M059J (cell line): ENCODE measurements at regions not wholly inside any gene's neighbourhood (a gene's known extent, or its start where the extent isn't known, plus 50 kb on each side); places are given as distances from the start of the nearest gene placed in this dataset.
"Not testable (repeated sequence)": the region's sequence is repeated elsewhere in the genome, so short reads cannot be mapped to it uniquely, and the experiment has no call there.

ENCODE experiments used
- DNase-seq: peaks from one replicate; pipeline ENCODE4 v3.0.0-alpha.2; 2012; ENCODE audit warnings: low read depth

DNA sequence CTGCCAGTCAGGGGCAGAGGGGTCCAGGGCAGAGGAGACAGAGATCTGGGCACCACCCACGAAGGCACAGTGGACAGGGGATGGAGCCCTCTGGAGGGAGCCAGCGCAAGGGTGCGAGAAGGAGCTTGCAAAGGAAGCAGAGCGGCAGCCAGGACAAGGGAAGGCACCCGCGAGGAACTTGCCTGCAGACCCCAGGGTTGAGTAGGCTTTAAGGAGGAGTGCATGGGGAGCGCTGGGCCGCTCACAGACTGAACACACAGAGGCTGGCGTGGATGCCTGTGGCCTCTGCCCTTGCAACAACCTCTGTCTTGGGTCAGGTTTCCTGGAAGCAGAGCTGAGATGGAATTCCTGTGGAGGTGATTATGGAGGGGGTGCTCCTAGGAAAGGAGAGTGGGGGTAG is 374.4 kb downstream of the CNTNAP3B start:
- not testable (repeated sequence) for DNase-seq

DNA sequence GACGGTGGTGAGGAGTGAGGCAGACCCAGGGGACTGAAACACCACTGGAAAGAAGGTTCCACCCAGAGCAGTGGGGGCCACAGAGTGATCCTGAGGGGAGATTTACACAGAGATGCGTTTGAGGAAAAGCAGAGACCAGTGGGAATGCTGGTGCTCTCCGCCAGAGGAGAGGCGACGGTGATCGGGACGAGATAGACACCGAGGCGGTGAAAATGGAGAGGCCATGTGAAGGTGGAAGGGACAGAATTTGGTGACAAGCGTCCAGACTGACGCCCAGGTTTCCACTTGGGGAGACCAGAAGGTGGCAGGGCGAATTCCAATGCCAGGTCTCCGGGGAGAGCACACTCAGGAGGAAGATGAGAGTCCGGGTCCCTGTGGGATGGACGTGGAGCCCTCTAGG is 374.8 kb downstream of the CNTNAP3B start:
- DNase-seq: not testable (repeated sequence)

DNA sequence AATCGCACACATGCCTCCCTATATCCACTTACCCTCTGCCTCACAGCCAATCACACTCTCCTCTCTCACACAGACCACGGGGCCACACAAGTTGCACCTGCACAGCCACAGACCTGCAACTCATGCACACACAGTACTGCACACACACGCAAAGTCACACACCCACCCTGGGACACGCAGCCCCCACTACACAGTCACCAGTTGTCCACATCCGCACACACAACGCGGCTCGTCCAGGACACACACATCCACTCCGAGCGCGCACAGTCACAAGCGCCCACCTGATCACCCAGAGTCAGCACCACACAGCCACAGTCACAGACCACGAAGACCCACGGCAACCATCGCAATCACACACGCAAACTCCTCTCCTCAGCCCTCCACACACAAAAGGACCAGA is 387.3 kb downstream of the CNTNAP3B start:
- not testable (repeated sequence) for DNase-seq

DNA sequence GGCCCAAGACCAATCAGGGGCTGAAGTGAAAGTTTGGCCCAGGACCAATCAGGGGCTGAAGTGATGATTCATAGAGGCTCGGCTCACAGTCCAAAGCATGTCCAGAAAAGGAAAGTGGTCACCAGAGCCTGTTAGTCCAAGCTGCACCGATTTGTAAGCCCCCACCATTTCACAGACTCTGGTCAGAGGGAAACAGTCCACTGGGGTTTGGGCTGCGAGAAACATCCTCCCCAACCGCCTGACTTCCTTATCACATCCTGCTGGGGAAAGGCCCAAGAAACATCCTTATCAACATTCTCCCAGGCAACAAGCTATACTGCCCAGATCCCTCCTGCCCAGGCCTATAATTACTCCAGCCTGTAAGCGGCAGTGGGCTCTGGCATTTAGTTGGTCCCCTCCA is 388.1 kb downstream of the CNTNAP3B start:
- not testable (repeated sequence) for DNase-seq

DNA sequence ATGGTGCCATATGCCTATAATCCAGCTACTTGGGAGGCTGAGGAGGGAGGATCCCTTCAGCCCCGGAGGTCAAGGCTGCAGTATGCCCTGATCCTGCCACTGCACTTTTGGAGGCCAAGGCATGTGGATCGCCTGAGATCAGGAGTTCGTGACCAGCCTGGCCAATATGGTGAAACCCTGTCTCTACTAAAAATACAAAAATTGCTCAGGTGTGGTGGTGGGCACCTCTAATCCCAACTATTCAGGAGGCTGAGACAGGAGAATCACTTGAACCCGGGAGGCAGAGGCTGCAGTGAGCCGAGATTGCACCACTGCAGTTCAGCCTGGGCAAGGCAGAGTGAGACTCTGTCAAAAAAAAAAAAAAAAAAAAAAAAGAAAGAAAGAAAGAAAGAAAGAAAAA is 390.5 kb downstream of the CNTNAP3B start:
- DNase-seq: not testable (repeated sequence)

DNA sequence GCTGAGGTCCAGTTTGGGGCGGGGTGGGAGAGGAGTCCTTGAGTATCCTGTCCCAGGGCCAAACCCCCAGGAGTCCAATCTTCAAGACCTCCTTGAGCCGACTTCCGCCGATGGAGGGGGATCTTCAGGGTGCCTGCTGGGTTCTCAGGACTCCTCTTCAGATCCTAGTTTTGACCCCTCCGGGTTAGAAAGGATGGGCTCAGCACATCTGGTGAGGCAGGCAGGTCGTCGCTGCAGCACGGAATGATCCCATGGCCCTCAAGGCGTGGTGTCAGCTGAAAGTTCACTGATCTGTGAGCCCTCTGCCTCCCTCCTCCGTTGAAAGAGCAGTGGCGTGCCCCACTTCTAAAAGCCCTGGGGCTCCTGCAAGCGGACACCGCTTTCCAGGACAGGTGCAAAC is 430.0 kb downstream of the CNTNAP3B start:
- not testable (repeated sequence) for DNase-seq

DNA sequence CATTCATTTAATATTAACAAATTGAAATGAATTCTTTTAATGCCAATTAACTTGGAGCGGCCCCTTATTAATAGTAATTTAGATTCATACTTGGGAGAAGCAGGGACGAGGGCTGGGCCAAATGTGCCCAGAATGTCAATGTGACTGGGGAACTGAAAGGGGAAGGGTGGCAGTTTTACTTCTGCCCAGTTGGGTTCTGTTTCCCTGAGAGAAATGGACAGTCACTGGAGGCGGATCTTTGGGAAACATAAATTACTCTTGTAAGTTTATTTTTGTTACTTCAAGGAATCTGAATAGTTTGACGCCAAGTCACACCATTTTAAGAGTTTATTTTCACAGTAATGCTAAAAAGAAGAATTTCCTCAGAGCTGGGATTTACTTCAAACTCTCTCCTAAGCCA is 432.1 kb downstream of the CNTNAP3B start:
- peak; percentile 1 for DNase-seq

DNA sequence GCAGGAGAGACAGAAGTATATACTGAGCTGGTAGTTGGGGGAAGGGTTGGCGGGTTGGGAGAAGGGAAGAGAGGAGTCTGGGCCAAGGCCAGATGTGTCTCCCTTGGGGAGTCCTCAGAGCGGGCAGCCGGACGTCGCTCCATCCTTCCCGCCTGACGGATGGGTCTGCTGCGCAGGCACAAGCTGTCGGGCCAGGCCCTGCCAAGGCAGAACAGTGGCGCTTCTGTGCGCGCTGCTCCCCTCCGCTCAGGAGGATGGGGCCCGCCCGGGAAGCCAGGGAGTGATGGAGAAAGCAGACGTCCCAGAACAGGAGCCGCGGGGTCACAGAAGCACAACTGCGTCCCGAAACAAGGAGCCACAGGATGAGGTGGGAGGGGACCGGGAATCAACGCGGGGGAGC is 449.9 kb downstream of the CNTNAP3B start:
- not testable (repeated sequence) for DNase-seq

DNA sequence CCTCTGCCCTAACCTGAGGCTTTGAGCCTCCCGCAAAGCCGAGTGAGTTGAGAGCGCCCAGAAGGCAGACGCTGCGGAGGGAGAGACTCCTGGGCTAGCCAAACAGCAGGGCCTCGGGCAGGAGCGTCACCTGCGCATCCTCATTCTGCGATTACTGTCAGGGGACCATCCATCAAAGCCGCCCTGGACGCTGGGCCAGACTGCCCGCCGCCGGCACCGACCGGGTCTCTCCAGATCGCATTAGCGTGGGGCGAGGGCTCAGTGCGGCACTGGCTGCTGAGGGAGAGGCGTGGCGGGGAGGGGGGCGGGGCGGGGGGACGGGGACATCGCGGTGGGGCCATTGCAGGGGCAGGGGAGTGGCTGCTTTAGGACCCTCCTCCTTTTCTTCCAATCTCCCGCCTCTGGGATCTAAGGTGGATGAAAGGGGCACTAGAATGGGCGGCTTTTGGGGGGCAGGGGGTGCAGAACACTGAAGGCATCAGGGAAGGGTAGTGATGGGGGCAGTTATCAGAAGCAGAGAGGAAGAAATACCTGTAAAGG is 465.7 kb downstream of the CNTNAP3B start:
- not testable (repeated sequence) for DNase-seq

DNA sequence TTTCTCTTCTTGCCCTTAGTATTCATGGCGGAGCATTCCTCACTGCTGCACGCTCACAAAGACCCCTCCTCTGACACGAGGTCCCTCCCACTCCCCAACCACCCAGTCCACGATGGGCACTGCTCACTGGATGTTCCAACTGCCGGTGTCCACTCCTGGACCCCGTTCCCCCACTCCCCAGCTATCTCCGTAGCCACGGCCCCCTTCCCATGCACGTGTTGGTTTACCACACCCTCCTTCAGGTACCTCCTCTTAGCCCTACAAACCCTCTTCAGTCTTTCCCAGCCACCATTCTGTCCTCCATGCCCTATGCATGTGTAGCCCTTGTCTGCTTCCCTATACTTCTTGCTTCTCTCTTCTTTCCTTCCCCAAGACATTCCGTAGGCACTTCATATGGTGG is 469.6 kb upstream of the ZNG1F start:
- DNase-seq: not testable (repeated sequence)

DNA sequence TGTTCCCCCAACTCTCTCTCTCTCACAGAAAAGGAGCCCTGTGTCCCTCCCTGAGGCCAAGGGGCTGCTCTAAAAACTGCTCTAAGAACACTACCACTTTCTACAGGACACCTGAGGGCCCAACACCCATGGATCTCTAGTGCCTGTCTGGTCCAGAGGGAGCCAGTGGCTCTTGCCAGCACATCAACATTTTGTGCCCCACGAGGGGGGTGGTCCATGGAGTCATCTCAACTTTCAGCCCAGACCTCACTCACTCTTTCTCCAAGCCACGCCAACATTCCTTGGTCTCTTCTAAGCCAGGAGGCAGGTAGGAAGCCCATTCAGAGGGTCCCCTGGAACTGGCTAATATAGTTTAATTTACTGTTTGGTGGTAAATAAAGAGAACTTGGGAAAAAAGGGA is 469.0 kb upstream of the ZNG1F start:
- not testable (repeated sequence) for DNase-seq

DNA sequence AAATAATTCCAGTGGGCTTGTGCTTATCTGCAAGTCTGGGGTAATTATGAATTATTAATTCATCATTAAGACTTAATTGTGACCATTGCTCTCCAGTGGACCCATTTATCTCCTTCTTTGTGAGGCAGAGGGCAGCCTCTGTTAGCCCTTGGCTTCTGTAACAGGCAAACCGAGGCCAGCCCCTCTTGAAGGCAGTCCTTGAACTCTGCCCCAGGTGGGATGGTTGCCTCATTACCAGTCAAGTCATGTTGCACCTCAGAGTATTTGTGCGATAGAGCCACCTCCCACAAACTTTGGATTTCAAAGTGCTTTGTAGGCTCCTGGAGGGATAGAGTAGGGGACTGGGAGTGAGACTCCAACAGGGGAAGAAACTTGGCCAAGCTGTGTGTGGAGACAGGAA is 468.0 kb upstream of the ZNG1F start:
- not testable (repeated sequence) for DNase-seq

DNA sequence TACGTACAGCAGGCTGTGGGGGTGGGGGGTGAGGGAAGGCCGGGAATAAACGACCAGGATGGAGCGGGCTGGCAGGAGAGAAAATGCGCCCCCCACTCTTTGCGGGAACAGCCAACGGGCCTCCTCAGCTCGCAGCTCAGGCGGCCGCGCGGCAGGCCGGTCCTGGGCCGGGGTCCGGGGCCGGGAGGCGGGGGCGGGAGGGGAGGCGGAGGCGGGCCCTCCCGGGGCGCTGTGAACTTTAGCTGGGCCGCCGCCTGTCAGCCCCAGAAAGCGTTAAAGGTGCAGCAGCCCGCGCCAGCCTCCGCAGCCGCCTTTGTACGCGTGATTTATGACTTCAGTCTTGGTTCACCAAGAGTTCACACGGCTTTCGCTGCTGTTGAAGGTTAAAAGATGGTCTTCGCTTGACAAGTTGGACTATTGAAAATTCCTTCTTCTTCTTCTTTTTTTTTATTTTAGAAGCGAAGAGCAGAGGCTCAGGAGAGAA is 466.0 kb upstream of the ZNG1F start:
- not testable (repeated sequence) for DNase-seq

DNA sequence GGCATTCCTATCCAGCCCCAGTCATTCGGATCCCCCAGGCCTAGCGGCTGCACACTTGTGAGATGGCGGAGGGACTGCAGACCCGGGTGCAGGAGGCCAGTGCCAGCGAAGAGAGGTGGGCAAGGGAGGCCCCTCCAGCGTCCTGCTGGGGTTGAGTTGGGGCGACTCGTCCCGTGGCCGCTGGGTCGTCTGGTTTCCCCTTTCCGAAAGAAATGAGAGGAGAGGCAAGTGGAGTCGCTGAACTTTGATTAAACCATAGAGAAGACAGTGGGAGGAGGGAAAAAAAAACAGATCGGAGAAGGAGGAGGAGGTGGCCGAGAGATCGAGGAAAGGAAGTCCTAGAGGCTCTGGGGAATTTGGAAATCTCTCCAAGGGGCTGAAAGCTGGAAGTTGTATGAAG is 465.2 kb upstream of the ZNG1F start:
- not testable (repeated sequence) for DNase-seq

DNA sequence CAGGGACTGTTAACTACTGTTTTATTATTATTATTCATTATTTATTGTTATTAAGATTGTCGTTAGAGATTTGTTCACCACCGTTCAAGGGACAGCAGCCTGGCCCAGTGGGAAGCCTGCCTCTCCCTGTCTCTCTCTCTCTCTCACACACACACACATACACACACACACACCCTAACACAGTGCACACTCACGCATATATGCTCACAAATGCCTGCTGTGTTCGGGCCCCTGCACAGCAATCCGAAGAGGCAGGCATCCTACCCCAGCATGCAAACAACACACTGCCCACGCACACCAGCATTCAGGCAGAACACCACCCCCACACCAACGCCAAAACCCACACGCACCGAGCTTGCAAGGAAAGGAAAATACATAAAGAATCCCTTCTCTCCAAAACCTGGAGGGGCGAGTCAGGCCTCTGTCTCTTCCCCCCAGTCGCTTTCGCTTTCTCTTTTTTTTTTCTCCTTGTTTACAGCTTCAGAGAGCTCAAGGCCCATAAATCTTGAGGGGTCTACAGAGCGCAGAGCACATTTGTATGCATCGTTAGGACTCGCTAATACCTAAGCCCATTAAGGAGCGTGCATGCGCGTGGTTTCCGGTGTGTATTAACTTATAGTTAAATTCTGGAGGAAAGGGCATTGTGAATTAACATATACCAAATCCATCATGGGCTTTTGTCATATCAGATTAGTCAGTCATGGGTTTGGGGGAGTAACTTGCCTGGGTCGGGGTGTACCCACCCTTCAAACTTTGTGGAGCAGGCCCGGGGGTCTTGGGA is 464.6 kb upstream of the ZNG1F start:
- not testable (repeated sequence) for DNase-seq

DNA sequence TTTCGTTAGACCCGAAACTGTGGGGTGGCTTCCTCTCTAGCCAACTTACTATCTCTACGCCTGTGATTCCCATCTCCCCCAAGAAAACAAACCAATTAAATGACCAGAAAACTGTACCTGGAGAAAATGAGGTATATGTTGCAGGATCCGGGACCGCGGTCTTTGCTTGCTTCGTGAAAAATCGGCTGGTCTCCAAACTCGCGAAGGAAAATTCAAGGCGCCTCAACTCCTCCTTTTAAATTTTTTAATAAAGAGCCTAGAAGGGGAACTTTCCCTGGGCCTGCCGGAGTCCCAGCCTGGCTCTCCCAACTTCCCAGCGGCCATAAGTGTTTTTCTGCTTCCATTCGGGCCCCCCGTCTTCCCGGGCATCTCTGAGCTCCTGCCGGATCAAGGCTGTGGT is 463.7 kb upstream of the ZNG1F start:
- DNase-seq: not testable (repeated sequence)

DNA sequence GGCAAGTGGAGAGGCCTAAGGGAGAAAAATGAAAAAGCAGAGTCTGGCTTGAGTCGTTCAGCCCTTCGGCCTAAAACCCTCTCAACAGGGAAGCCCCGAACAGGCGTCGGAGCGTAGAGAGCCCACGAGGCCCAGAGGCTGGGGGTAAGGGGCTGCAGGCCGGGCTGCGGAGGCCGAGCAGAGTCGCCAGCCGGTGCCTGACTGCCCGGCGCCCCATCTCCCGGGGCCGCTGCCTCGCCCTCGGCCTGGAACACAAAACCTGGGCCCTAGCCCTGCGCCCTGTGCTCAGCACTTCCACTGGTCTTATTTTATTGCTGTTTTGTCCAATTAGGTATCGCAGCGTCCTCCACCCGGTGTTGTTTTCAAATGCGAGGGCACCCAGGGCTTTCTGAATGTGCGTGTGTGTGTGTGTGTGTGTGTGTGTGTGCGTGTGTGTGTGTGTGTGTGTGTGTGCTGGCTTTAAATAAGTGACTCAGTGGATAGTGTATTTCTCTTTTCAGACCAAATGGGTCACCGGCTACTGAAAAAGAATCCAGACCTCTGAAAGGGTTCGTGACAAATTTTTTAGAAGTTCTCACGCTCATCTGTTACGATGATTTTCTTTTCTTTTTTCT is 463.1 kb upstream of the ZNG1F start:
- not testable (repeated sequence) for DNase-seq

DNA sequence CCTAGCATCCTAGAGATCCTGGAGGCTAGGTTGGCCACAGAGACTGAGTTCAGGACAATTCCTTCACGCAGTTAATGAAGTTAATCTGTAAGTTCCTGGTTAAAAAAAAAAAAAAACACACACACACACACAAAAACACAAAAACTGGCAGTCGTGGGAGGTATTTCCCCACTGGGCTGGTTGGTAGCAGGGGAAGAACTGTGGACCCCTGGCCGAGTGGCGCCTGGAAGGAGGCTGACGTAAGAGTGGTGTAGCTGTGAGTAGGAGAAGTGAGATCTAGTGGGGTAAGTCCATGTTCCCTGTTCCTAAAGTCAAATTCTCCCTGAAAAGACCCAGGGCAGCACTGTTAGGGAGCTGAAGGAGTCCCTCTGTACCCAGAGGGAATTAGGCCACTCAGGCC is 461.0 kb upstream of the ZNG1F start:
- DNase-seq: not testable (repeated sequence)

DNA sequence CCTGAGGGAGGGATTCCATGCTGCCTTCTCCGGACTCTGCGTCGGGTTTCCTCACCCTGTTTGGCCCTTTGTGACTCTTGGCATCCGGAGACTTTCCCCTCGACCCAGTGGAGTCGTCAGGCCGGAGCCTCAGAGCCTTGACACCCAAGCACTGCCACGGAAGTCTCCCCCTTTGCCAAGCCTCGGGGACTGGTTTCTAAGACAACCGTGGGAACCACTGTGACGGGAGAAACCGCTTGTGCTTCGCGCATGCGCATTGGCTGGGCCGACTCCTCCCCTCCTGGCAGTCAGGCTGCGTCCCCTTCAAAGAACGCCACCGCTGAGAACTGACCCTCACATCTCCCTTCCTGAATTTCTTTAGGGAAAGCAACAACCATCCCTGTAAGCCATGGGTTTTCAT is 459.4 kb upstream of the ZNG1F start:
- DNase-seq: not testable (repeated sequence)

DNA sequence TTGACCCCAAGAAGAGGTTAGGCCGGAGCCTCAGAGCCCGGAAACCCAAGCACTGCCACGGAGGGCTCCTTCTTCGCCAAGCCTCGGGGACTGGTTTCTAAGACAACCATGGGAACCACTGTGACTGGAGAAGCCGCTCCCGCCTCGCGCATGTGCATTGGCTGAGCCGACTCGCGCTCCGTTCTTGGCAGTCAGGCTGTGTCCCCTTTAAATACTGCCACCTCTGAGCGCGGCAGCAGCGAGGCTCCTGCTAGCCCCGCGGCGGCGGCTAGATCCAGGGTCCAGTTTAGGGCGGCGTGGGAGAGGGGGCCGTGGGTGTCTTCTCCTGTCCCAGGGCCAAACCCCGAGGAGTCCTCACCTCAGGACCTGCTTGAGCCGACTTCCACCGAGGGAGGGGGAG is 457.1 kb upstream of the ZNG1F start:
- DNase-seq: not testable (repeated sequence)

DNA sequence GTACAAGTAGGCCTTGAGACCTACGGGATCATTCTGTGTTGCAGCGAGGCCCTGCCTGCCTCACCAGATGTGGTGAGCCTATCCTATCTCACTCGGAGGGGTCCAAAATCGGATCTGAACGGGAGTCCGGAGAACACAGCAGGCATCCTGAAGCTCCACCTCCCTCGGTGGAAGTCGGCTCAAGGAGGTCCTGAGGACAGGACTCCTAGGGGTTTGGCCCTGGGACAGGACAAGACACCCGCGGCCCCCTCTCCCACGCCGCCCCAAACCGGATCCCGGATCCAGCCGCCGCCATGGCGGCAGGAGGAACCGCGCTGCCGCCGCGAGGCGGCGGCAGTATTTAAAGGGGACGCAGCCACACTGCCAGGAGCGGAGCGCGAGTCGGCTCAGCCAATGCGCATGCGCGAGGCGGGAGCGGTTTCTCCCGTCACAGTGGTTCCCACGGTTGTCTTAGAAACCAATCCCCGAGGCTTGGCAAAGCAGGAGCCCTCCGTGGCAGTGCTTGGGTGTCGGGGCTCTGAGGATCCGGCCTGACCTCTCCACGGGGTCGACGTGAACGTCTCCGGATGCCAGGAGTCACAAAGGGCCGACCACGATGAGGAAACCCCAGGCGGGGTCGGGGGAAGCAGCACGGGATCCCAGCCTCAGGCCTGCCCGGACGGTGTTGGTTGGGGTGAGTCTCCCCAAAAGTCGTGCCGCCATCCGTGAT is 454.6 kb upstream of the ZNG1F start:
- not testable (repeated sequence) for DNase-seq

DNA sequence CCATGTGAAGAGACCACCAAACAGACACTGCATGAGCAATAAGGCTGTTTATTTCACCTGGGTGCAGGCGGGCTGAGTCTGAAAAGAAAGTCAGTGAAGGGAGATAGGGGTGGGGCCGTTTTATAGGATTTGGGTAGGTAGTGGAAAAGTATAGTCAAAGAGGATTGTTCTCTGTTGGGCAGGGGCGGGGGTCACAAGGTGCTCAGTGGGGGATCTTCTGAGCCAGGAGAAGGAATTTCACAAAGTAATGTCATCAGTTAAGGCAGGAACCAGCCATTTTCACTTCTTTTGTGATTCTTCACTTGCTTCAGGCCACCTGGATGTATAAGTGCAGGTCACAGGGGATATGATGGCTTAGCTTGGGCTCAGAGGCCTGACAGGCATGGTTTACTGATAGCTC is 444.6 kb upstream of the ZNG1F start:
- DNase-seq: not testable (repeated sequence)
